OCI-M2 (cell line): ENCODE measurements at regions not wholly inside any gene's neighbourhood (a gene's known extent, or its start where the extent isn't known, plus 50 kb on each side); places are given as distances from the start of the nearest gene placed in this dataset.

ENCODE experiments used
- DNase-seq: peaks from one replicate; lab custom pipeline; 2025; ENCODE audit not compliant: unreplicated experiment; lab: John Stamatoyannopoulos, UW

- no peak for DNase-seq
These were observed 276.7 kb upstream of the JARID2 start for GRCh38 chr6:14969126-14969525.

GRCh38 chr6:14972379-14973067 is 273.3 kb upstream of the JARID2 start:
- DNase-seq, result no peak

- DNase-seq, result no peak
These were observed 271.5 kb upstream of the JARID2 start for GRCh38 chr6:14974372-14974771.

GRCh38 chr6:14974792-14975470 is 270.9 kb upstream of the JARID2 start:
- DNase-seq, result no peak

GRCh38 chr6:14975471-14975817 is 270.4 kb upstream of the JARID2 start:
- DNase-seq, result no peak

GRCh38 chr6:14977747-14978382 is 268.0 kb upstream of the JARID2 start:
- no peak for DNase-seq

GRCh38 chr6:14981960-14982359 is 263.9 kb upstream of the JARID2 start:
- DNase-seq, result peak; percentile 59

- no peak for DNase-seq
These were observed 262.0 kb upstream of the JARID2 start for GRCh38 chr6:14983599-14984518.

- DNase-seq, result no peak
These were observed 261.4 kb upstream of the JARID2 start for GRCh38 chr6:14984519-14984853.

GRCh38 chr6:14985366-14985765 is 260.5 kb upstream of the JARID2 start:
- no peak for DNase-seq

GRCh38 chr6:14986370-14986769 is 259.5 kb upstream of the JARID2 start:
- no peak for DNase-seq

- DNase-seq, result no peak
These were observed 258.4 kb upstream of the JARID2 start for GRCh38 chr6:14987490-14987889.

- no peak for DNase-seq
These were observed 253.5 kb upstream of the JARID2 start for GRCh38 chr6:14992382-14992781.

GRCh38 chr6:14995208-14995607 is 250.7 kb upstream of the JARID2 start:
- no peak for DNase-seq

GRCh38 chr6:14995966-14996602 is 249.8 kb upstream of the JARID2 start:
- DNase-seq, result no peak

- no peak for DNase-seq
These were observed 249.0 kb upstream of the JARID2 start for GRCh38 chr6:14996892-14997291.

GRCh38 chr6:14997507-14997906 is 248.4 kb upstream of the JARID2 start:
- no peak for DNase-seq

GRCh38 chr6:14999106-14999505 is 246.8 kb upstream of the JARID2 start:
- no peak for DNase-seq

GRCh38 chr6:15001326-15001910 is 244.5 kb upstream of the JARID2 start:
- DNase-seq, result no peak

GRCh38 chr6:15008269-15008668 is 237.6 kb upstream of the JARID2 start:
- DNase-seq, result no peak

GRCh38 chr6:15014958-15015357 is 230.9 kb upstream of the JARID2 start:
- no peak for DNase-seq
